DOHH2 (cell line): ENCODE measurements at regions not wholly inside any gene's neighbourhood (a gene's known extent, or its start where the extent isn't known, plus 50 kb on each side); places are given as distances from the start of the nearest gene placed in this dataset.

ENCODE experiments used
- CTCF ChIP-seq: fragments of 200-600 bp; sonication (generic); IDR thresholded peaks from one replicate; pipeline ENCODE4 v1.5.1; 2014; ENCODE audit warnings: antibody characterized with exemption, mild to moderate bottlenecking, low read depth, low read length; ENCODE audit not compliant: poor library complexity, severe bottlenecking
- EZH2phosphoT487 ChIP-seq: fragments of 200-600 bp; sonication (generic); IDR thresholded peaks from 2 replicates; pipeline ENCODE4 v1.6.1; 2017; ENCODE audit warnings: borderline replicate concordance, mild to moderate bottlenecking, antibody characterized with exemption, low read length, moderate library complexity, mixed read lengths

- TF ChIP-seq EZH2phosphoT487, result no peak
- TF ChIP-seq CTCF, result peak; percentile 90
Measured at GRCh38 chr5:167723254-167723871, 568.1 kb upstream of the WWC1 start.
